IMR-90 (cell line): ENCODE measurements at regions not wholly inside any gene's neighbourhood (a gene's known extent, or its start where the extent isn't known, plus 50 kb on each side); places are given as distances from the start of the nearest gene placed in this dataset.

Experiments used
- ATAC-seq: fragments of 200-7000 bp; cut with Tn5 transposase; 2 replicates; pipeline ENCODE4 v1.9.1; 2020; ENCODE audit warnings: low read depth, mild to moderate bottlenecking, moderate library complexity
- BruUV-seq: library from RNA; stranded (reverse); fragments of 400-500 nt; replicated peaks from 2 replicates; lab custom pipeline; 2021; lab: Mats Ljungman, UMichigan
- CTCF ChIA-PET: fragments of 300-600 bp; formaldehyde crosslinking; extraction: SDS; loops from one replicate; lab custom pipeline; 2021; ENCODE audit warnings: antibody characterized with exemption; lab: Yijun Ruan, JAX
- POLR2A ChIA-PET: fragments of 300-600 bp; sonication (Branson Sonifier 250); formaldehyde crosslinking; loops from one replicate; lab custom pipeline; 2022; ENCODE audit warnings: antibody characterized with exemption; ENCODE audit not compliant: unreplicated experiment; lab: Charles Lee
- DNase-seq: peaks from one replicate; pipeline ENCODE4 v3.0.0; 2013
- H2AFZ ChIP-seq: replicated peaks from 2 replicates; pipeline ENCODE3; 2013; ENCODE audit warnings: low read length, mild to moderate bottlenecking; ENCODE audit not compliant: poor library complexity
- H2AK5ac ChIP-seq: 2 replicates; pipeline ENCODE4 v1.6.1; 2013; ENCODE audit warnings: low read depth, low read length, inconsistent platforms
- H2AK9ac ChIP-seq: replicated peaks from 2 replicates; pipeline ENCODE3; 2013; ENCODE audit warnings: mild to moderate bottlenecking, low read depth, low read length, moderate library complexity; ENCODE audit not compliant: poor library complexity
- H2BK120ac ChIP-seq: 2 replicates; pipeline ENCODE4 v1.6.1; 2013; ENCODE audit warnings: low read depth, low read length, inconsistent platforms
- H2BK15ac ChIP-seq: 3 replicates; pipeline ENCODE4 v1.6.1; 2013; ENCODE audit warnings: low read depth, low read length, inconsistent platforms
- H2BK20ac ChIP-seq: 2 replicates; pipeline ENCODE4 v1.6.1; 2013; ENCODE audit warnings: low read depth, mild to moderate bottlenecking, inconsistent platforms, low read length, moderate library complexity
- H2BK5ac ChIP-seq: 2 replicates; pipeline ENCODE4 v1.6.1; 2013; ENCODE audit warnings: mild to moderate bottlenecking, low read depth, low read length, inconsistent platforms; ENCODE audit not compliant: poor library complexity, severe bottlenecking
- H3K14ac ChIP-seq: replicated peaks from 2 replicates; pipeline ENCODE4 v1.6.1; 2013; ENCODE audit warnings: low read depth, low read length, inconsistent platforms
- H3K18ac ChIP-seq: 2 replicates; pipeline ENCODE4 v1.6.1; 2013; ENCODE audit warnings: low read depth, low read length, control low read depth
- H3K23ac ChIP-seq: 2 replicates; pipeline ENCODE4 v1.6.1; 2013; ENCODE audit warnings: low read depth, low read length, inconsistent platforms
- H3K27ac ChIP-seq: 2 replicates; pipeline ENCODE4 v1.5.1; 2013; ENCODE audit warnings: mild to moderate bottlenecking, control low read depth, low read length; ENCODE audit not compliant: insufficient read depth
- H3K27me3 ChIP-seq: 2 replicates; pipeline ENCODE4 v1.6.1; 2013; ENCODE audit warnings: low read length; ENCODE audit not compliant: control insufficient read depth, insufficient read depth
- H3K36me3 ChIP-seq: 2 replicates; pipeline ENCODE4 v1.6.1; 2013; ENCODE audit warnings: low read length, mixed read lengths; ENCODE audit not compliant: control insufficient read depth, insufficient read depth
- H3K4ac ChIP-seq: 2 replicates; pipeline ENCODE4 v1.6.1; 2013; ENCODE audit warnings: low read depth, low read length, inconsistent platforms
- H3K4me1 ChIP-seq: 2 replicates; pipeline ENCODE4 v1.6.1; 2013; ENCODE audit warnings: low read length, mixed read lengths; ENCODE audit not compliant: control insufficient read depth, insufficient read depth
- H3K4me2 ChIP-seq: 2 replicates; pipeline ENCODE4 v1.6.1; 2013; ENCODE audit warnings: low read depth, mild to moderate bottlenecking, control low read depth, low read length, moderate library complexity
- H3K4me3 ChIP-seq: 2 replicates; pipeline ENCODE4 v1.5.1; 2013; ENCODE audit warnings: low read depth, mild to moderate bottlenecking, control low read depth, low read length, moderate library complexity; ENCODE audit not compliant: insufficient read depth
- H3K56ac ChIP-seq: 2 replicates; pipeline ENCODE4 v1.6.1; 2013; ENCODE audit warnings: low read length, inconsistent platforms; ENCODE audit not compliant: insufficient read depth; ENCODE audit errors: extremely low read depth
- H3K79me1 ChIP-seq, 2 experiments: 2 replicates each; pipeline ENCODE4 v1.6.1; 2013; ENCODE audit warnings: low read length in 2 of 2, inconsistent platforms in 1 of 2, low read depth in 1 of 2
- H3K9ac ChIP-seq: 2 replicates; pipeline ENCODE4 v1.6.1; 2013; ENCODE audit warnings: low read depth, low read length, control low read depth
- H3K9me1 ChIP-seq: 2 replicates; pipeline ENCODE4 v1.6.1; 2013; ENCODE audit warnings: low read length, inconsistent platforms; ENCODE audit not compliant: insufficient read depth
- H3K9me3 ChIP-seq: 2 replicates; pipeline ENCODE4 v1.6.1; 2013; ENCODE audit warnings: low read length; ENCODE audit not compliant: control insufficient read depth, insufficient read depth
- H4K20me1 ChIP-seq: 2 replicates; pipeline ENCODE4 v1.6.1; 2013; ENCODE audit warnings: low read length, inconsistent platforms; ENCODE audit not compliant: insufficient read depth
- H4K5ac ChIP-seq: 2 replicates; pipeline ENCODE4 v1.6.1; 2013; ENCODE audit warnings: mild to moderate bottlenecking, low read depth, low read length, control low read depth
- H4K8ac ChIP-seq, 2 experiments: 2 replicates each; pipeline ENCODE4 v1.6.1; 2013; ENCODE audit warnings: low read depth in 2 of 2, low read length in 2 of 2, control low read depth in 1 of 2, inconsistent platforms in 1 of 2
- H4K91ac ChIP-seq: 2 replicates; pipeline ENCODE4 v1.6.1; 2013; ENCODE audit warnings: low read depth, low read length, inconsistent platforms; ENCODE audit not compliant: insufficient read depth
- MAZ ChIP-seq: IDR thresholded peaks from 2 replicates; pipeline ENCODE4 v1.6.1; 2012; ENCODE audit warnings: low read depth, mild to moderate bottlenecking, low read length, improper control_type of control experiment, moderate library complexity, borderline replicate concordance
- NFE2L2 ChIP-seq: fragments of 150-350 bp; IDR thresholded peaks from 2 replicates; pipeline ENCODE4 v1.6.1; 2016; ENCODE audit warnings: low read depth, mild to moderate bottlenecking, low read length
- WGBS, 2 experiments: methylation state at CpG; one replicate each; pipeline versions ENCODE4 v1.1.5 to v1.1.7; 2013; ENCODE audit warnings: missing lambda C conversion rate in 2 of 2; ENCODE audit not compliant: insufficient read length in 1 of 2; ENCODE audit errors: extremely low coverage in 2 of 2; 5-methylcytosine and 5-hydroxymethylcytosine counted together
- dilution Hi-C: fragments of 300-500 bp; cut with HindIII; formaldehyde crosslinking; loops from one replicate; pipeline ENCODE4 v1.14.3; 2018; ENCODE audit warnings: low sequenced_read_pairs; ENCODE audit not compliant: unreplicated experiment
- in situ Hi-C: fragments of 300-500 bp; cut with MboI; formaldehyde crosslinking; loops from 3 replicates; pipeline ENCODE4 v1.14.3; 2019; ENCODE audit warnings: low sequenced_read_pairs, inconsistent platforms, mixed read lengths
- intact Hi-C: fragments of 100-400 bp; cut with micrococcal nuclease; formaldehyde crosslinking; loops from 2 replicates; pipeline ENCODE4 v1.10.0; 2022

DNA sequence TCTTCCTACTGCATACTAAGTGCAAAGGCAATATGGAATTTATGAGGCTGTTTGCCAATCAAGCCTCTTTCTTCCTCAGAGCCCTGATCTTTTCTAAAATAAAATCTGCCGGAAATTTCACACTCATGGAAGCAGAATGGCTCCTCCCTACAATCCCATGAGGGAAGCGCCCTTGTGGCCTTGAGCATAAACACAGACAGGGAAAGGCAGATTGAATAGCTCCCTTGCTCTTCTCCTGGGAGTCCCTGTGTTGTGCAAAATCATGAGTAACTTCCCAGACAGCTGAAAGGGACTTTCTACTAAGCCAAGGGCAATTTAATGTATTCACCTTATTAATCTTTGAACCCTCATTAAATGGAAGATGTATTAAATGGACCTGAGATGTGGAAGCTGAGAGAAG lies 226.1 kb upstream of the PIK3R1 start:
- POLR2A ChIA-PET: no interaction called here
- Histone ChIP-seq H3K79me1 (no peaks in the 10 kb centered on the region), H3K14ac (no peak overlapping the region), H3K27ac (no peak overlapping the region), H4K91ac (no peak overlapping the region), H3K9me3 (no peaks in the 10 kb centered on the region), H3K4ac (no peak overlapping the region), H3K56ac (no peak overlapping the region), H2BK15ac (no peak overlapping the region), H3K4me2 (no peak overlapping the region), H3K4me3 (no peak overlapping the region), H3K18ac (no peak overlapping the region), H2AFZ (no peak overlapping the region), H2AK9ac (no peak overlapping the region), H2BK120ac (no peak overlapping the region), H4K20me1 (no peaks in the 10 kb centered on the region), H3K36me3 (no peaks in the 10 kb centered on the region), H2AK5ac (no peak overlapping the region), H3K27me3 (no peaks in the 10 kb centered on the region), H2BK5ac (no peak overlapping the region), H4K8ac (no peak overlapping the region), H3K4me1 (no peaks in the 10 kb centered on the region), H3K9me1 (no peaks in the 10 kb centered on the region), H3K9ac (no peak overlapping the region), H3K23ac (no peak overlapping the region), H2BK20ac (no peak overlapping the region), H4K5ac (no peak overlapping the region)
- no TSS peak for BruUV-seq
- CTCF ChIA-PET: interaction anchor here (0.6 to 0.7 kb wide), 2 partner anchors 129 to 225 kb away, joined by 3 to 5 read pairs; no protein-coding TSS in a partner anchor
- ATAC-seq (peak; percentile 48), DNase-seq (peak; percentile 50)
- dilution Hi-C loops (no loop called here), in situ Hi-C loops (no loop called here), intact Hi-C loops (no loop called here)
- WGBS, 2 experiments: 40% methylated on average over 2 of the region's 2 CpGs; no CpG with 5 or more reads in 1 of the 2 experiments
- TF ChIP-seq MAZ (no peak), NFE2L2 (no peak)
